ENCODE measurements at regions not wholly inside any gene's neighbourhood (a gene's known extent, or its start where the extent isn't known, plus 50 kb on each side); places are given as distances from the start of the nearest gene placed in this dataset.

DNA sequence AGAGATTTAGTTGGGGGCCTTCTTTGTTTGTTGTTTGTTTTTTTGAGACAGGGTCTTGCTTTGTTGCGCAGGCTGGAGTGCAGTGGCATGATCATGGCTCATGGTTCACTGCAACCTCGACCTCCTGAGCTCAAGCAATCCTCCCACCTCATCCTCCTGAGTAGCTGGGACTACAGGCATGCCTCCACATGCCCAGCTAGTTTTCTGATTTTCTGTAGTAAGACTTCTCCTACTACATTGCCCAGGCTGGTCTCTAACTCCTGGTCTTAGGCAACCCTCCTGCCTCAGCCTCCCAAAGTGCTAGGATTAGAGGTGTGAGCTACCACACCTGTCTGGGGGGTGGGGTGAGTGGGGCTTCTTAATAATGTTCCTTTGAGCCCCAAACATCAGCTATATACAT, 148.3 kb upstream of the ADAMTS9 start:
- TF ChIP-seq, protein P1, sequence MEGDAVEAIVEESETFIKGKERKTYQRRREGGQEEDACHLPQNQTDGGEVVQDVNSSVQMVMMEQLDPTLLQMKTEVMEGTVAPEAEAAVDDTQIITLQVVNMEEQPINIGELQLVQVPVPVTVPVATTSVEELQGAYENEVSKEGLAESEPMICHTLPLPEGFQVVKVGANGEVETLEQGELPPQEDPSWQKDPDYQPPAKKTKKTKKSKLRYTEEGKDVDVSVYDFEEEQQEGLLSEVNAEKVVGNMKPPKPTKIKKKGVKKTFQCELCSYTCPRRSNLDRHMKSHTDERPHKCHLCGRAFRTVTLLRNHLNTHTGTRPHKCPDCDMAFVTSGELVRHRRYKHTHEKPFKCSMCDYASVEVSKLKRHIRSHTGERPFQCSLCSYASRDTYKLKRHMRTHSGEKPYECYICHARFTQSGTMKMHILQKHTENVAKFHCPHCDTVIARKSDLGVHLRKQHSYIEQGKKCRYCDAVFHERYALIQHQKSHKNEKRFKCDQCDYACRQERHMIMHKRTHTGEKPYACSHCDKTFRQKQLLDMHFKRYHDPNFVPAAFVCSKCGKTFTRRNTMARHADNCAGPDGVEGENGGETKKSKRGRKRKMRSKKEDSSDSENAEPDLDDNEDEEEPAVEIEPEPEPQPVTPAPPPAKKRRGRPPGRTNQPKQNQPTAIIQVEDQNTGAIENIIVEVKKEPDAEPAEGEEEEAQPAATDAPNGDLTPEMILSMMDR (IDR thresholded peaks at IDR 0.05): no peak
- no peak for TF ChIP-seq POLR2A (IDR thresholded peaks at IDR 0.05)
